OCI-LY1 (cell line): ENCODE measurements at regions not wholly inside any gene's neighbourhood (a gene's known extent, or its start where the extent isn't known, plus 50 kb on each side); places are given as distances from the start of the nearest gene placed in this dataset.
"Not testable (repeated sequence)": the region's sequence is repeated elsewhere in the genome, so short reads cannot be mapped to it uniquely, and the experiment has no call there.

Experiments
- H2AFZ ChIP-seq: fragments of 200-600 bp; sonication (generic), shearing (Covaris generic); 2 replicates; pipeline ENCODE4 v1.6.0; 2014; ENCODE audit warnings: antibody characterized with exemption, mild to moderate bottlenecking, low read length
- H3F3A ChIP-seq: fragments of 200-600 bp; sonication (generic), shearing (Covaris generic); 2 replicates; pipeline ENCODE4 v1.6.0; 2014; ENCODE audit warnings: mild to moderate bottlenecking, antibody characterized with exemption, low read length, moderate library complexity; ENCODE audit not compliant: insufficient read depth
- H3K27ac ChIP-seq: fragments of 200-600 bp; sonication (generic); 2 replicates; pipeline ENCODE4 v1.5.1; 2014; ENCODE audit warnings: low read length, mixed run types, mild to moderate bottlenecking, low read depth; ENCODE audit not compliant: poor library complexity, severe bottlenecking
- H3K27me3 ChIP-seq: fragments of 200-600 bp; sonication (generic); 2 replicates; pipeline ENCODE4 v1.6.0; 2014; ENCODE audit warnings: antibody characterized with exemption, mild to moderate bottlenecking, low read length, moderate library complexity; ENCODE audit not compliant: insufficient read depth
- H3K36me3 ChIP-seq: fragments of 200-600 bp; sonication (generic); 2 replicates; pipeline ENCODE4 v1.6.1; 2014; ENCODE audit warnings: mild to moderate bottlenecking, antibody characterized with exemption, low read length, moderate library complexity, mixed read lengths; ENCODE audit not compliant: insufficient read depth
- H3K4me1 ChIP-seq: fragments of 200-600 bp; sonication (generic); 2 replicates; pipeline ENCODE4 v1.5.1; 2014; ENCODE audit warnings: mild to moderate bottlenecking, low read length, moderate library complexity; ENCODE audit not compliant: insufficient read depth, severe bottlenecking
- H3K4me2 ChIP-seq: fragments of 200-600 bp; sonication (generic), shearing (Covaris generic); 2 replicates; pipeline ENCODE4 v1.6.1; 2014; ENCODE audit warnings: low read length
- H3K4me3 ChIP-seq: fragments of 200-600 bp; sonication (generic); 2 replicates; pipeline ENCODE4 v1.5.1; 2014; ENCODE audit warnings: low read length, low read depth, mild to moderate bottlenecking, mixed read lengths; ENCODE audit not compliant: poor library complexity, severe bottlenecking
- H3K79me2 ChIP-seq: fragments of 200-600 bp; shearing (Covaris generic); 2 replicates; pipeline ENCODE4 v1.6.1; 2016; ENCODE audit warnings: mixed run types, low read length, mixed read lengths; ENCODE audit not compliant: insufficient read depth
- H3K9ac ChIP-seq: fragments of 200-600 bp; sonication (generic), shearing (Covaris generic); 2 replicates; pipeline ENCODE4 v1.6.1; 2014; ENCODE audit warnings: mild to moderate bottlenecking, low read length, mixed read lengths
- H3K9me2 ChIP-seq: fragments of 200-600 bp; sonication (generic), shearing (Covaris generic); 2 replicates; pipeline ENCODE4 v1.6.1; 2014; ENCODE audit warnings: low read depth, mild to moderate bottlenecking, low read length, mixed read lengths
- H3K9me3 ChIP-seq: fragments of 200-600 bp; shearing (Covaris generic); 2 replicates; pipeline ENCODE4 v1.6.1; 2014; ENCODE audit warnings: low read length, mixed read lengths
- H4K20me1 ChIP-seq: fragments of 200-600 bp; sonication (generic), shearing (Covaris generic); 2 replicates; pipeline ENCODE4 v1.6.0; 2016; ENCODE audit warnings: mild to moderate bottlenecking, low read length; ENCODE audit not compliant: insufficient read depth
- CTCF ChIP-seq: fragments of 200-600 bp; sonication (generic), shearing (Covaris generic); IDR thresholded peaks from 2 replicates; pipeline ENCODE4 v1.5.1; 2017; ENCODE audit warnings: mild to moderate bottlenecking, antibody characterized with exemption, low read length, moderate library complexity, mixed read lengths
- EZH2 ChIP-seq: fragments of 200-600 bp; sonication (generic), shearing (Covaris generic); IDR thresholded peaks from 2 replicates; pipeline ENCODE4 v1.8.0; 2017; ENCODE audit warnings: borderline replicate concordance, mixed run types, mild to moderate bottlenecking, antibody characterized with exemption, low read length, moderate library complexity, mixed read lengths

GRCh38 chr3:151591441-151591840 lies 130.6 kb upstream of the IGSF10 start:
- Histone ChIP-seq H3K27ac (no peak overlapping the region), H3K4me1 (no peaks in the 10 kb centered on the region), H3K4me2 (no peak overlapping the region), H3K79me2 (no peaks in the 10 kb centered on the region), H3K27me3 (no peaks in the 10 kb centered on the region), H3K36me3 (no peaks in the 10 kb centered on the region), H3K4me3 (no peak overlapping the region), H3F3A (no peaks in the 10 kb centered on the region), H4K20me1 (no peaks in the 10 kb centered on the region), H3K9me2 (no peaks in the 10 kb centered on the region), H2AFZ (no peak overlapping the region), H3K9me3 (no peaks in the 10 kb centered on the region), H3K9ac (no peak overlapping the region)
- TF ChIP-seq EZH2 (no peak), CTCF (no peak)

GRCh38 chr3:151589311-151589710 lies 128.4 kb upstream of the IGSF10 start:
- no peaks in the 10 kb centered on the region for H4K20me1 ChIP-seq
- no peak for TF ChIP-seq CTCF
- no peak for TF ChIP-seq EZH2
- no peak overlapping the region for H3K9ac ChIP-seq
- no peak overlapping the region for H3K4me3 ChIP-seq
- no peaks in the 10 kb centered on the region for H3K36me3 ChIP-seq
- no peaks in the 10 kb centered on the region for H3K27me3 ChIP-seq
- H3K4me1 ChIP-seq, result no peaks in the 10 kb centered on the region
- H3K9me3 ChIP-seq, result no peaks in the 10 kb centered on the region
- H3F3A ChIP-seq, result no peaks in the 10 kb centered on the region
- no peaks in the 10 kb centered on the region for H3K9me2 ChIP-seq
- no peaks in the 10 kb centered on the region for H3K79me2 ChIP-seq
- no peak overlapping the region for H3K4me2 ChIP-seq
- no peak overlapping the region for H3K27ac ChIP-seq
- no peak overlapping the region for H2AFZ ChIP-seq

GRCh38 chr3:151587659-151588058 lies 126.8 kb upstream of the IGSF10 start:
- H3K9me2 ChIP-seq, H3K9me3 ChIP-seq, H3K27me3 ChIP-seq, H3K27ac ChIP-seq, H3K36me3 ChIP-seq, H3K4me1 ChIP-seq, H3K79me2 ChIP-seq, H2AFZ ChIP-seq, H3F3A ChIP-seq, H3K4me3 ChIP-seq, H3K9ac ChIP-seq, H4K20me1 ChIP-seq, H3K4me2 ChIP-seq: not testable (repeated sequence)

GRCh38 chr3:151584566-151584965 lies 123.7 kb upstream of the IGSF10 start:
- Histone ChIP-seq H3K9ac (no peak overlapping the region), H3K4me2 (no peak overlapping the region), H3K4me3 (no peak overlapping the region), H3K4me1 (no peaks in the 10 kb centered on the region), H3K36me3 (no peaks in the 10 kb centered on the region), H3K27ac (no peak overlapping the region), H3K9me3 (no peaks in the 10 kb centered on the region), H3K27me3 (no peaks in the 10 kb centered on the region), H4K20me1 (no peaks in the 10 kb centered on the region), H2AFZ (no peak overlapping the region), H3K79me2 (no peaks in the 10 kb centered on the region), H3F3A (no peaks in the 10 kb centered on the region), H3K9me2 (no peaks in the 10 kb centered on the region)
- TF ChIP-seq CTCF (no peak), EZH2 (no peak)
